DND-41 (cell line): ENCODE measurements at regions not wholly inside any gene's neighbourhood (a gene's known extent, or its start where the extent isn't known, plus 50 kb on each side); places are given as distances from the start of the nearest gene placed in this dataset.

Experiments
- EZH2 ChIP-seq: IDR thresholded peaks from 3 replicates; pipeline ENCODE4 v1.6.1; 2012; ENCODE audit warnings: borderline replicate concordance, low read depth, mild to moderate bottlenecking, moderate library complexity, low read length, inconsistent platforms; ENCODE audit not compliant: severe bottlenecking
- TF ChIP-seq, protein P1 (sequence below): IDR thresholded peaks from 2 replicates; pipeline ENCODE4 v1.5.1; 2012; ENCODE audit warnings: borderline replicate concordance, low read length, moderate library complexity, mild to moderate bottlenecking; ENCODE audit not compliant: poor library complexity, severe bottlenecking; ENCODE audit errors: extremely low read depth

DNA sequence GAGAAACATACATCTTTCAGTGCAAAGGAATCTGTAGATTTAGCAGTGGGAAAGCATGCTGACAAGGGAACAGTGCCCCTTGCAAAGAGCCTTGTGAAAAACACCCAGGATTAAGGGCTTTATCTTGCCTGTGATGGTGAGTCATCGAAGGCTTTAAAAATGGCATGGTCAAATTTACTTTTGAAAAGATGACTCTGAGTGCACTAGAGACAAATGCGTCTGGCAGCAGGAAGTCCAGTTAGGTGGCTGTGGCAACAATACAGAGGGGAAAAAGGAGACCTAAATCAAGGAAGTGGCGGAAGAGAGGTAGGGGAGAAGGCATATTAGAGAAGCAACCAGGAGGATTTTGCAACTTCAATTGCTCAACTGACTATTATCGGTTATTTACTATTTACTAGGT is 472.6 kb upstream of the CPEB2 start:
- TF ChIP-seq, protein P1, sequence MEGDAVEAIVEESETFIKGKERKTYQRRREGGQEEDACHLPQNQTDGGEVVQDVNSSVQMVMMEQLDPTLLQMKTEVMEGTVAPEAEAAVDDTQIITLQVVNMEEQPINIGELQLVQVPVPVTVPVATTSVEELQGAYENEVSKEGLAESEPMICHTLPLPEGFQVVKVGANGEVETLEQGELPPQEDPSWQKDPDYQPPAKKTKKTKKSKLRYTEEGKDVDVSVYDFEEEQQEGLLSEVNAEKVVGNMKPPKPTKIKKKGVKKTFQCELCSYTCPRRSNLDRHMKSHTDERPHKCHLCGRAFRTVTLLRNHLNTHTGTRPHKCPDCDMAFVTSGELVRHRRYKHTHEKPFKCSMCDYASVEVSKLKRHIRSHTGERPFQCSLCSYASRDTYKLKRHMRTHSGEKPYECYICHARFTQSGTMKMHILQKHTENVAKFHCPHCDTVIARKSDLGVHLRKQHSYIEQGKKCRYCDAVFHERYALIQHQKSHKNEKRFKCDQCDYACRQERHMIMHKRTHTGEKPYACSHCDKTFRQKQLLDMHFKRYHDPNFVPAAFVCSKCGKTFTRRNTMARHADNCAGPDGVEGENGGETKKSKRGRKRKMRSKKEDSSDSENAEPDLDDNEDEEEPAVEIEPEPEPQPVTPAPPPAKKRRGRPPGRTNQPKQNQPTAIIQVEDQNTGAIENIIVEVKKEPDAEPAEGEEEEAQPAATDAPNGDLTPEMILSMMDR: no peak
- TF ChIP-seq EZH2: no peak
